Stomach (tissue), 8 donors: ENCODE measurements at regions not wholly inside any gene's neighbourhood (a gene's known extent, or its start where the extent isn't known, plus 50 kb on each side); places are given as distances from the start of the nearest gene placed in this dataset.

ENCODE experiments used
- DNase-seq, 2 donors: peaks; one replicate each; pipeline versions ENCODE4 v3.0.0 to v3.0.0-alpha.2; 2013 to 2019
- H3K27ac ChIP-seq, 5 donors: fragments of 200-600 bp in 4 of 5; sonication (generic) in 4 of 5; one replicate each; pipeline ENCODE4 v1.5.1; 2013 to 2019; ENCODE audit warnings: mild to moderate bottlenecking in 1 of 5, moderate library complexity in 1 of 5
- H3K27me3 ChIP-seq, 3 donors: fragments of 200-600 bp; sonication (generic); one replicate each; pipeline ENCODE4 v1.5.1; 2017 to 2019; ENCODE audit warnings: mixed run types in 1 of 3
- H3K36me3 ChIP-seq, 4 donors: fragments of 200-600 bp; sonication (generic); 1 replicate in 3 of 4; 2 replicates in 1 of 4; pipeline ENCODE4 v1.5.1; 2016 to 2019
- H3K4me1 ChIP-seq, 4 donors: fragments of 200-600 bp; sonication (generic); one replicate each; pipeline ENCODE4 v1.5.1; 2016 to 2019
- H3K4me3 ChIP-seq, 4 donors: fragments of 200-600 bp; sonication (generic) in 3 of 4; one replicate each; pipeline ENCODE4 v1.5.1; 2016 to 2019; ENCODE audit warnings: mild to moderate bottlenecking in 1 of 4
- H3K9me3 ChIP-seq, 4 donors: fragments of 200-600 bp; sonication (generic); one replicate each; pipeline ENCODE4 v1.5.1; 2016 to 2019
- EP300 ChIP-seq: sonication (generic); formaldehyde crosslinking; IDR thresholded peaks from one replicate; pipeline ENCODE4 v1.6.1; 2017; ENCODE audit warnings: antibody characterized with exemption
- POLR2A ChIP-seq, 4 donors: fragments of 450-650 bp; IDR thresholded peaks; one replicate each; pipeline ENCODE4 v1.6.1; 2016; ENCODE audit warnings: antibody characterized with exemption in 4 of 4, control low read depth in 2 of 4, mild to moderate bottlenecking in 1 of 4, moderate library complexity in 1 of 4
- POLR2AphosphoS5 ChIP-seq, 3 donors: sonication (generic); formaldehyde crosslinking; IDR thresholded peaks; one replicate each; pipeline ENCODE4 v1.6.1; 2016; ENCODE audit warnings: antibody characterized with exemption in 3 of 3
- WGBS, 5 donors: extraction: QIAGEN DNeasy Blood & Tissue Kit in 3 of 5; methylation state at CpG; one replicate each; pipeline versions ENCODE4 v1.1.5 to v1.1.7; 2013 to 2018; 5-methylcytosine and 5-hydroxymethylcytosine counted together
- intact Hi-C: fragments of 100-400 bp; cut with DNase I; formaldehyde crosslinking; loops from one replicate; pipeline ENCODE4 v1.15.1; 2023; ENCODE audit warnings: low total_unique reads
- TF ChIP-seq, protein P1 (sequence below), 7 experiments: fragments of 450-650 bp in 4 of 7; fragments of 200-600 bp in 3 of 7; sonication (generic) in 3 of 7; IDR thresholded peaks; one replicate each; pipeline ENCODE4 v1.5.1; 2016 to 2019; ENCODE audit warnings: antibody characterized with exemption in 7 of 7, control low read depth in 2 of 7, mild to moderate bottlenecking in 1 of 7
- donor health status: healthy with polysubstance abuse.
- donor health status: Bipolar disorder and iron deficiency.
- donor health status: healthy.

DNA sequence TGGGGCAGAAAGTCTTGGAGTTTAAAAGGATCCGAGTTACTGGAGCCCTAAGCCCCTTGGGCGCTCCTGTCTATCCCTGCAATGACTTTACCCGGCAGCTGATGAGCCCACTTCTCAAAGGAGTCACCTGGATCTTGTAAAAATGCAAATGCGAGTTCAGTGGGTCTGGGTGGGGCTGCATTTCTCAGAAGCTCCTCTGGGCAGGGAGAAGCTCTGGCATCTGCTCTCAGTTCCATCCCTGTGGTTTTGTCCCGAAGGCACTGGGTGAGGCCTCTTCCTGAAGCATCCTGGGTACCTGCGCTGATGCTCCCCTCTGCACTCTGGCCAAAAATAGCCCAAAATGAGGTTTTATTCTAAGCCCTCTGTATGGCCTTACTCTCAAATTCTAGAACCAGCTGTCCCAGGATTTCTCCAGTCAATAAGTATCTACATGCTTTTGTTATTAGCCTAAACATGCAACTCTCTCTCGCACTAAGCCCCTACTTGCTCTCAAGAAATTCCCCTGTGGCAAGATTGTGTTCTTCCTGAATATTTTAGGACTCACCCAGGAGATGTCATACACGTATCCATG, 167.8 kb upstream of the APCDD1 start:
- no peak overlapping the region for H3K27ac ChIP-seq
- H3K9me3 ChIP-seq: peaks cover 0 to 7% (median 3%) of the 10 kb centered on the region in 4 donors
- TF ChIP-seq POLR2AphosphoS5 (IDR thresholded peaks at IDR 0.05) (no peak), EP300 (no peak), POLR2A (IDR thresholded peaks at IDR 0.05) (no peak)
- TF ChIP-seq, protein P1, sequence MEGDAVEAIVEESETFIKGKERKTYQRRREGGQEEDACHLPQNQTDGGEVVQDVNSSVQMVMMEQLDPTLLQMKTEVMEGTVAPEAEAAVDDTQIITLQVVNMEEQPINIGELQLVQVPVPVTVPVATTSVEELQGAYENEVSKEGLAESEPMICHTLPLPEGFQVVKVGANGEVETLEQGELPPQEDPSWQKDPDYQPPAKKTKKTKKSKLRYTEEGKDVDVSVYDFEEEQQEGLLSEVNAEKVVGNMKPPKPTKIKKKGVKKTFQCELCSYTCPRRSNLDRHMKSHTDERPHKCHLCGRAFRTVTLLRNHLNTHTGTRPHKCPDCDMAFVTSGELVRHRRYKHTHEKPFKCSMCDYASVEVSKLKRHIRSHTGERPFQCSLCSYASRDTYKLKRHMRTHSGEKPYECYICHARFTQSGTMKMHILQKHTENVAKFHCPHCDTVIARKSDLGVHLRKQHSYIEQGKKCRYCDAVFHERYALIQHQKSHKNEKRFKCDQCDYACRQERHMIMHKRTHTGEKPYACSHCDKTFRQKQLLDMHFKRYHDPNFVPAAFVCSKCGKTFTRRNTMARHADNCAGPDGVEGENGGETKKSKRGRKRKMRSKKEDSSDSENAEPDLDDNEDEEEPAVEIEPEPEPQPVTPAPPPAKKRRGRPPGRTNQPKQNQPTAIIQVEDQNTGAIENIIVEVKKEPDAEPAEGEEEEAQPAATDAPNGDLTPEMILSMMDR (IDR thresholded peaks at IDR 0.05): no peak
- intact Hi-C loops: no loop called here
- H3K36me3 ChIP-seq: no peaks in the 10 kb centered on the region
- H3K27me3 ChIP-seq: no peaks in the 10 kb centered on the region
- H3K4me1 ChIP-seq: peaks cover 0 to 8% (median 0%) of the 10 kb centered on the region in 4 donors
- no peak overlapping the region for H3K4me3 ChIP-seq
- DNase-seq: no peak
- 83 to 90% (median 90%) methylated on average over 8 of the region's 8 CpGs for WGBS, 5 donors

DNA sequence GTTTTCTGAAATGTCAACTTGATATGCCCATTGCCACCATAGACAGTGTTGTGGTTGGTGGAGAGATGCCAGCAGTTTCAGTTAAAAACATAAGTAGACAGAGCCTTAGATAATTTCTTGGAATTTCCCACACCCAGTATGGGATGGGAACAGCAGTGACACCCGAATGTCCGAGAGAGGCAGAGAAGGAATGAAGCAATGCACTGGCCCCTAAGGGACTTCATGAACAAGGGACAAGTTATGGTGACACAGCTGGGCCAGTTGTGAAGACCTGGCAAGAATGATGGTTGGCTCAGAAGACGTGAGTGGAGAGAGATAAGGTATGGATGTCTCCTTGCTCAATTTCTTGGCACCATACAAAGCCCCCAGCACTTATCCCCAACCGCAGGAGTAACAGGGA, 165.2 kb upstream of the APCDD1 start:
- Histone ChIP-seq H3K9me3 (peaks cover 0 to 7% (median 3%) of the 10 kb centered on the region in 4 donors), H3K36me3 (no peaks in the 10 kb centered on the region), H3K4me1 (peaks cover 0 to 8% (median 0%) of the 10 kb centered on the region in 4 donors), H3K27ac (no peak overlapping the region), H3K4me3 (no peak overlapping the region), H3K27me3 (no peaks in the 10 kb centered on the region)
- WGBS, 5 donors: 84 to 91% (median 89%) methylated on average over 4 of the region's 4 CpGs
- intact Hi-C loops: no loop called here
- DNase-seq: no peak
- TF ChIP-seq POLR2A (IDR thresholded peaks at IDR 0.05) (no peak), EP300 (no peak)

DNA sequence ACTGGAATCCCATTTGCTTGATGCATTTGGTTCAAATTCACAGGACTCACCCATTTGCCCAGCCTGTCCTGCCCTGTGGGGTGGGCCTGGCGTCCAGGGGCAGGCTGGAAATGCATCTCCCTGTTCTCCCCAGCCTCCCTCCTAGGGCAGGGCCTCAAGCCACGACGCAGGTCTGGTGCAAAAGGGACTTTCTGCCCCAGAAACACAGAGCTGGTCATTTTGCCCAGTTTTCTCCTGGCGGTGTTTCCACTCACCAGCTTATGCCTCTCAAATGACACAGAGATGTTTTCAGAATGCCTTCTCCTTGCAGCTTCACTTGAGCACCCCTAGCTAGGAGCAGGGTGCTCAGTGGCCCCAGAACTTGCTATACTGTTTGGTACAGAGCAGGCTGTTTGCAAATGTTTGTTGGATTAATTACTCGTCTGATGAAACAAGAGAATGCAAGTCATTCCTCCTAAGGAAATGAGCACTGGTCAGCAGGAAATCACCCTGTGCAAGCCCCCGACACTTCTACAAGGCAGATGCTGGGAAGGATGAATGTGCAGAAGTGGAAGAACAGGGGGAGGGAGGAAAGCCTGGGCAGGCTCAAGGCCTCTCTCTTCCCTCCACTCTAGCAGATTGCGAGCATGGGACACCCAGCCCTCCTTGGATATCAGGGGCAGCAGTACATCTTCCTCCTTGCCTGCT, 164.3 kb upstream of the APCDD1 start:
- DNase-seq: peak in 1 of 2 donors; percentile 33
- Histone ChIP-seq H3K4me1 (peaks cover 0 to 8% (median 0%) of the 10 kb centered on the region in 4 donors), H3K27ac (peak overlapping the region in 4 of 5 donors; percentile 2 to 61 (median 38)), H3K27me3 (no peaks in the 10 kb centered on the region), H3K36me3 (no peaks in the 10 kb centered on the region), H3K9me3 (peaks cover 0 to 7% (median 3%) of the 10 kb centered on the region in 4 donors), H3K4me3 (no peak overlapping the region)
- TF ChIP-seq POLR2AphosphoS5 (IDR thresholded peaks at IDR 0.05) (no peak), POLR2A (IDR thresholded peaks at IDR 0.05) (no peak), EP300 (no peak)
- TF ChIP-seq, protein P1 (IDR thresholded peaks at IDR 0.05): no peak
- 61 to 73% (median 67%) methylated on average over 7 of the region's 7 CpGs for WGBS, 5 donors
- intact Hi-C loops: no loop called here

DNA sequence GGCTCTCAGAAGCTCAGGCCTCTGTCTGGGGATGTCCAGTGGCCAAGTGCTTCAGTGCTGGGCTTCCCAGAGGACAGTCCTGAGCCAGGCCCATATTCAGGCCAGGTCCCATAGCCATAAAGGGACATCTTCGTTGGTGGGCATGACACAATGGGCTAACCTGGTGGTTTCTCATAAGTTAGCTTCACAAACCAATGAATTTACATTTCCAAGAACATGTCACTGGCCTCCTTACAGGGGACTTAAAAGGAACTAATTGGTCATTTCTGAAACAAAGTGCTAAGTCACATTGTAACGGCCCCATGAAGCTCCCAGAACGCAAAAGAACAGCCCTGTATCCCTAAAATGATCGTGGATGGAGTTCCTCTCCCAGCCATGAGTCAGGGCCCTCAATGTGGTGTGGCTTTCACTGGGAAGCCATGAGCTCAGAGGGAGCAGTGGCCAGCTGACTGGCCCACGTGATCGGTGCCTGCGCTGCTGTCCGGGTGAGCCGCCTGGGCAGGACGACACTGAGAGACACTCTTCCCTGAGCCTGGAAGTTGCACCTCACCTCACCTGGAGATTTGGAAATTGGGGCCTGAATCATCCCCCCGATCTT, 163.7 kb upstream of the APCDD1 start:
- 84 to 93% (median 90%) methylated on average over 7 to 11 of the region's 11 CpGs for WGBS, 5 donors

DNA sequence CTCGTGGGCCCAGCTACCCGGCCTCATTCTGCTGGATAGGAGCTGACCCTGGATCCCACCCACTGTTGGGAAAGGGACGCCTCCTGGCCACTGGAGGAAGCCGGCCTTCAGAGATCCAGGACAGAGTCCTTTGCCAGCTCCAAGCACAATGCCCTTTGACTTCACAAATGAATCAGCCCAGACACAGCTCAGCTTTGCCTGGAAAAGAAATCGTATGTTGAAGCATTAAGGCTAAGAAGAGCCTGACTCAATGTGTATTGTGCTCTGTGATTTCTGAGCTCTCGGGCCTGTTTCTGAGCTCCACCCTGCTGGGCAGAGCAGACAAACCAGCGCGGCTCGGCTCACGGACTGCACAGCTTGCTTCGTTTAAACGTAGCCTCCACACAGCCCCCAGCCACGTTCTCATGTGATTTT, 162.9 kb upstream of the APCDD1 start:
- peak in 1 of 2 donors; percentile 36 for DNase-seq
- intact Hi-C loops: no loop called here
- Histone ChIP-seq H3K27me3 (no peaks in the 10 kb centered on the region), H3K4me3 (no peak overlapping the region), H3K4me1 (peaks cover 0 to 8% (median 0%) of the 10 kb centered on the region in 4 donors), H3K9me3 (peaks cover 0 to 7% (median 3%) of the 10 kb centered on the region in 4 donors), H3K36me3 (no peaks in the 10 kb centered on the region), H3K27ac (peak overlapping the region in 4 of 5 donors; percentile 2 to 61 (median 40))
- TF ChIP-seq POLR2A (IDR thresholded peaks at IDR 0.05) (no peak), POLR2AphosphoS5 (IDR thresholded peaks at IDR 0.05) (no peak), EP300 (no peak)
- TF ChIP-seq, protein P1 (IDR thresholded peaks at IDR 0.05): no peak
- WGBS, 5 donors: 72 to 84% (median 83%) methylated on average over 13 of the region's 13 CpGs

More for the DNA sequence above, 163.7 kb upstream of the APCDD1 start:
- Histone ChIP-seq H3K36me3 (no peaks in the 10 kb centered on the region), H3K4me1 (peaks cover 0 to 8% (median 0%) of the 10 kb centered on the region in 4 donors), H3K27me3 (no peaks in the 10 kb centered on the region), H3K4me3 (no peak overlapping the region), H3K27ac (peak overlapping the region in 4 of 5 donors; percentile 2 to 61 (median 38)), H3K9me3 (peaks cover 0 to 7% (median 3%) of the 10 kb centered on the region in 4 donors)
- TF ChIP-seq EP300: no peak
- no peak for DNase-seq
- intact Hi-C loops: no loop called here
